OCI-LY3 (cell line): ENCODE measurements at regions not wholly inside any gene's neighbourhood (a gene's known extent, or its start where the extent isn't known, plus 50 kb on each side); places are given as distances from the start of the nearest gene placed in this dataset.

Source experiments
- EZH2phosphoT487 ChIP-seq: fragments of 200-600 bp; shearing (Covaris generic); IDR thresholded peaks from 2 replicates; pipeline ENCODE4 v1.6.1; 2018; ENCODE audit warnings: antibody characterized with exemption, mixed run types, low read depth
- TF ChIP-seq, protein P1 (sequence below): fragments of 200-600, 300-600 bp; sonication (generic); IDR thresholded peaks from 2 replicates; pipeline ENCODE4 v1.5.1; 2014; ENCODE audit warnings: antibody characterized with exemption, low read length, low read depth

DNA sequence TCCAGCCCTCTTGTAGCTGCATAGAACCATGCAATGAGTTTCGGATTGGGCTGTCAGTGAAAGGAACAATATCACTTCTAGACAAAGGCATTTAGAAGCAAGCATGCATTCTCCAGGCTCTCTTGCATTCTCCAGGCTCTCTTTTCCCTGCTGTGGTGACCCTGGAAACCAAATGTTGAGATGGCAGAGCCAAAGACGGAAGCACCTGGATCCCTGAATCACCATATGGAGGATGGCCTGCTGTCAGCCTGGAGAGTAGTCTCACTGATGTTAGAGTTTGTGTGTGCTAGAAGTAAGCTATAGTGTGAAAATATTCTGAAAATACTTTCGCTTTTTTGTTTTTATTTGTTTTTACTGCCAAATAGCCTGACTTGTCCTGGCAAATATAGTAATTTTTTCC lies 203.9 kb downstream of the C1D start:
- TF ChIP-seq, protein P1, sequence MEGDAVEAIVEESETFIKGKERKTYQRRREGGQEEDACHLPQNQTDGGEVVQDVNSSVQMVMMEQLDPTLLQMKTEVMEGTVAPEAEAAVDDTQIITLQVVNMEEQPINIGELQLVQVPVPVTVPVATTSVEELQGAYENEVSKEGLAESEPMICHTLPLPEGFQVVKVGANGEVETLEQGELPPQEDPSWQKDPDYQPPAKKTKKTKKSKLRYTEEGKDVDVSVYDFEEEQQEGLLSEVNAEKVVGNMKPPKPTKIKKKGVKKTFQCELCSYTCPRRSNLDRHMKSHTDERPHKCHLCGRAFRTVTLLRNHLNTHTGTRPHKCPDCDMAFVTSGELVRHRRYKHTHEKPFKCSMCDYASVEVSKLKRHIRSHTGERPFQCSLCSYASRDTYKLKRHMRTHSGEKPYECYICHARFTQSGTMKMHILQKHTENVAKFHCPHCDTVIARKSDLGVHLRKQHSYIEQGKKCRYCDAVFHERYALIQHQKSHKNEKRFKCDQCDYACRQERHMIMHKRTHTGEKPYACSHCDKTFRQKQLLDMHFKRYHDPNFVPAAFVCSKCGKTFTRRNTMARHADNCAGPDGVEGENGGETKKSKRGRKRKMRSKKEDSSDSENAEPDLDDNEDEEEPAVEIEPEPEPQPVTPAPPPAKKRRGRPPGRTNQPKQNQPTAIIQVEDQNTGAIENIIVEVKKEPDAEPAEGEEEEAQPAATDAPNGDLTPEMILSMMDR, result no peak
- TF ChIP-seq EZH2phosphoT487, result no peak
